Fibroblast of lung (primary cell): ENCODE measurements at regions not wholly inside any gene's neighbourhood (a gene's known extent, or its start where the extent isn't known, plus 50 kb on each side); places are given as distances from the start of the nearest gene placed in this dataset.

Experiments used
- DNase-seq, 2 donors: peaks; one replicate each; pipeline versions ENCODE4 v3.0.0 to v3.0.0-alpha.2; 2010; ENCODE audit warnings: low read depth in 2 of 2
- H2AFZ ChIP-seq: 2 replicates; pipeline ENCODE4 v1.5.1; 2012; ENCODE audit warnings: low read length, control low read depth, inconsistent platforms
- H3K27ac ChIP-seq: 2 replicates; pipeline ENCODE4 v1.5.1; 2011; ENCODE audit warnings: low read length, control low read depth; ENCODE audit not compliant: insufficient read depth
- H3K27me3 ChIP-seq: 2 replicates; pipeline ENCODE4 v1.5.1; 2011; ENCODE audit warnings: mild to moderate bottlenecking, low read length; ENCODE audit not compliant: control insufficient read depth, insufficient read depth
- H3K36me3 ChIP-seq: 2 replicates; pipeline ENCODE4 v1.5.1; 2011; ENCODE audit warnings: low read length; ENCODE audit not compliant: control insufficient read depth, insufficient read depth
- H3K4me1 ChIP-seq: 2 replicates; pipeline ENCODE4 v1.5.1; 2011; ENCODE audit warnings: low read length; ENCODE audit not compliant: control insufficient read depth, insufficient read depth; ENCODE audit errors: extremely low read depth
- H3K4me2 ChIP-seq: 2 replicates; pipeline ENCODE4 v1.5.1; 2011; ENCODE audit warnings: low read length, control low read depth; ENCODE audit not compliant: insufficient read depth; ENCODE audit errors: extremely low read depth
- H3K4me3 ChIP-seq, 4 experiments: fragments of 200-600 bp in 1 of 4; sonication (generic) in 1 of 4; replicated peaks in 1 of 4; 2 replicates each; pipeline ENCODE4 v1.5.1; 2011 to 2016; ENCODE audit warnings: low read length in 4 of 4, low read depth in 3 of 4, mild to moderate bottlenecking in 3 of 4, control low read depth in 2 of 4, inconsistent platforms in 1 of 4, mixed read lengths in 1 of 4; ENCODE audit not compliant: insufficient read depth in 1 of 4; ENCODE audit errors: control extremely low read depth in 1 of 4
- H3K79me2 ChIP-seq: 2 replicates; pipeline ENCODE4 v1.5.1; 2012; ENCODE audit warnings: mild to moderate bottlenecking, low read length, inconsistent platforms; ENCODE audit not compliant: control insufficient read depth, insufficient read depth
- H3K9ac ChIP-seq: 2 replicates; pipeline ENCODE4 v1.5.1; 2011; ENCODE audit warnings: mild to moderate bottlenecking, low read length, control low read depth; ENCODE audit not compliant: insufficient read depth
- H3K9me3 ChIP-seq: 2 replicates; pipeline ENCODE4 v1.5.1; 2012; ENCODE audit warnings: low read depth, low read length; ENCODE audit not compliant: control insufficient read depth, insufficient read depth
- H4K20me1 ChIP-seq: 2 replicates; pipeline ENCODE4 v1.5.1; 2011; ENCODE audit warnings: low read length; ENCODE audit not compliant: control insufficient read depth, insufficient read depth; ENCODE audit errors: extremely low read depth
- CTCF ChIP-seq, 2 donors: IDR thresholded peaks in 1 of 2; conservative IDR thresholded peaks in 1 of 2; 1 replicate in 1 of 2; 2 replicates in 1 of 2; pipeline ENCODE4 v1.5.1; 2011 to 2012; ENCODE audit warnings: low read length in 2 of 2, control low read depth in 1 of 2, inconsistent platforms in 1 of 2, low read depth in 1 of 2, mild to moderate bottlenecking in 1 of 2
- EZH2 ChIP-seq: IDR thresholded peaks from 2 replicates; pipeline ENCODE4 v1.5.1; 2012; ENCODE audit warnings: low read length, control low read depth, mild to moderate bottlenecking; ENCODE audit errors: missing control alignments

DNA sequence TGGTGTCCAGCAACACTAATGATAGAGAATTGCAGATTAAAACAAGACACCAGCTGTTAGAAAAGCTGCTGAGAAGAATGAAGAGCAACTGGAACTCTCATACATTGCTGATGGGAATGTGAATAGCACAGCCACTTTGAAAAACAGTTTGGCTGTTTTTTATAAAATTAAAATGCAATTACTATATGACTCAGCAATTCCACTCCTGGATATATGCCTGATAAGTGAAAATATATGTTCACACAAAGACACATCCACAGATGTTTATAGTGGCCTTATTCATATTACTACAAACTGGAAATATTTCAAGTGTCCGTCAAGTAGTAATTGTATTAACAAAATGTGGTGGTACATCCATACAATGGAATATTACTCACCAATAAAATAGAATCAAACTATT is 99.7 kb upstream of the HAO2 start:
- H3K4me2 ChIP-seq = no peak overlapping the region
- no peak overlapping the region for H3K27ac ChIP-seq
- H3K4me1 ChIP-seq = no peaks in the 10 kb centered on the region
- H3K4me3 ChIP-seq = no peak overlapping the region
- H3K9ac ChIP-seq = no peak overlapping the region
- no peaks in the 10 kb centered on the region for H3K9me3 ChIP-seq
- H3K36me3 ChIP-seq = no peaks in the 10 kb centered on the region
- H2AFZ ChIP-seq = no peak overlapping the region
- H4K20me1 ChIP-seq = no peaks in the 10 kb centered on the region
- peaks cover 2% of the 10 kb centered on the region for H3K27me3 ChIP-seq
- no peaks in the 10 kb centered on the region for H3K79me2 ChIP-seq
- no peak for DNase-seq
- no peak for TF ChIP-seq CTCF (conservative IDR thresholded peaks at IDR 0.05 in 1 of 2, IDR thresholded peaks at IDR 0.05 in 1 of 2; ENCODE audit: low read depth in 1 of 2, low read length in 2 of 2)
- TF ChIP-seq EZH2 = no peak

- no peak overlapping the region for H3K9ac ChIP-seq
- H3K4me1 ChIP-seq = peaks cover 5% of the 10 kb centered on the region
- H2AFZ ChIP-seq = no peak overlapping the region
- H3K79me2 ChIP-seq = no peaks in the 10 kb centered on the region
- no peak overlapping the region for H3K27ac ChIP-seq
- no peak overlapping the region for H3K4me3 ChIP-seq
- peak; percentile 47 to 80 for DNase-seq
- no peaks in the 10 kb centered on the region for H3K9me3 ChIP-seq
- peaks cover 2% of the 10 kb centered on the region for H3K27me3 ChIP-seq
- TF ChIP-seq CTCF (conservative IDR thresholded peaks at IDR 0.05 in 1 of 2, IDR thresholded peaks at IDR 0.05 in 1 of 2; ENCODE audit: low read depth in 1 of 2, low read length in 2 of 2) (peak; percentile 97 to 98), EZH2 (no peak)
- no peaks in the 10 kb centered on the region for H3K36me3 ChIP-seq
- no peaks in the 10 kb centered on the region for H4K20me1 ChIP-seq
- no peak overlapping the region for H3K4me2 ChIP-seq
Observed at GRCh38 chr1:119275145-119276134, 93.1 kb upstream of the HAO2 start.

DNA sequence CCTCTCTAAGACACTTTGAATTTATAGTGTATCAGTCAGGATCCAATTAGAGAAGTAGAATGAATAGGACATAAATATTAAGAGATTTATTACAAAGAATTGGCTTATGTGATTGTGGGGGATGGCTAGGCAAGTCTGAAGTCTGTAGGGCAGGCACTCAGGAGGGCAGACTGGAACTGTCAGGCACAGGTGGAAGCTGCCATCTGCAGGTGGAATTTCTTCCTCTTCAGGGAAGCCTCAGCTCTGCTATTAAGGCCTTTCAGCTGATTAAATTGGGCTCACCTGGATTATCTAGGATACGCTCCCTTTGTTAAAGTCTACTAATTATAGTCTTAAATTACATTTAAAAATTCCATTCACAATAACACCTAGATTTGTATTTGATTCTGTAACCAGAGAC is 92.0 kb upstream of the HAO2 start:
- Histone ChIP-seq H3K9ac (no peak overlapping the region), H3K27me3 (peaks cover 2% of the 10 kb centered on the region), H3K4me2 (no peak overlapping the region), H4K20me1 (no peaks in the 10 kb centered on the region), H3K9me3 (no peaks in the 10 kb centered on the region), H2AFZ (no peak overlapping the region), H3K27ac (no peak overlapping the region), H3K4me1 (peaks cover 5% of the 10 kb centered on the region), H3K4me3 (no peak overlapping the region), H3K36me3 (no peaks in the 10 kb centered on the region), H3K79me2 (no peaks in the 10 kb centered on the region)
- DNase-seq = no peak
- TF ChIP-seq CTCF (conservative IDR thresholded peaks at IDR 0.05 in 1 of 2, IDR thresholded peaks at IDR 0.05 in 1 of 2; ENCODE audit: low read depth in 1 of 2, low read length in 2 of 2) (no peak), EZH2 (no peak)
